Coronary artery (tissue), 2 donors: ENCODE measurements at regions not wholly inside any gene's neighbourhood (a gene's known extent, or its start where the extent isn't known, plus 50 kb on each side); places are given as distances from the start of the nearest gene placed in this dataset.

Experiments used
- DNase-seq: peaks from one replicate; pipeline ENCODE4 v3.0.0-alpha.2; 2017; ENCODE audit warnings: low spot score
- H3K27ac ChIP-seq, 2 donors: fragments of 200-600 bp; sonication (generic); one replicate each; pipeline ENCODE4 v1.5.1; 2016 to 2019
- H3K4me3 ChIP-seq: fragments of 200-600 bp; sonication (generic); 2 replicates; pipeline ENCODE4 v1.5.1; 2016; ENCODE audit warnings: mild to moderate bottlenecking, moderate library complexity
- CTCF ChIP-seq: fragments of 200-600 bp; sonication (generic); IDR thresholded peaks from one replicate; pipeline ENCODE4 v1.5.1; 2019; ENCODE audit warnings: antibody characterized with exemption

- DNase-seq, result no peak
- no peak overlapping the region for H3K27ac ChIP-seq
- TF ChIP-seq CTCF, result no peak
- no peak overlapping the region for H3K4me3 ChIP-seq
These were observed 261.1 kb upstream of the SNX7 start for GRCh38 chr1:98400446-98400845.

GRCh38 chr1:98399218-98399617, 262.3 kb upstream of the SNX7 start:
- DNase-seq, result no peak
- Histone ChIP-seq H3K27ac (no peak overlapping the region), H3K4me3 (no peak overlapping the region)
- TF ChIP-seq CTCF, result no peak

- Histone ChIP-seq H3K27ac (no peak overlapping the region), H3K4me3 (no peak overlapping the region)
- TF ChIP-seq CTCF, result no peak
- no peak for DNase-seq
These were observed 262.9 kb upstream of the SNX7 start for GRCh38 chr1:98398649-98399048.

- TF ChIP-seq CTCF, result no peak
- Histone ChIP-seq H3K27ac (no peak overlapping the region), H3K4me3 (no peak overlapping the region)
- DNase-seq, result no peak
These were observed 263.4 kb upstream of the SNX7 start for GRCh38 chr1:98398092-98398491.

- TF ChIP-seq CTCF, result no peak
- DNase-seq, result no peak
These were observed 267.8 kb upstream of the SNX7 start for GRCh38 chr1:98393719-98394118.

GRCh38 chr1:98391175-98391574, 270.3 kb upstream of the SNX7 start:
- H3K27ac ChIP-seq, result no peak overlapping the region
- no peak for DNase-seq
- TF ChIP-seq CTCF, result no peak
- H3K4me3 ChIP-seq, result no peak overlapping the region

More at GRCh38 chr1:98393719-98394118, 267.8 kb upstream of the SNX7 start:
- H3K27ac ChIP-seq, result no peak overlapping the region
- no peak overlapping the region for H3K4me3 ChIP-seq

- no peak for DNase-seq
- Histone ChIP-seq H3K27ac (no peak overlapping the region), H3K4me3 (no peak overlapping the region)
- TF ChIP-seq CTCF, result no peak
These were observed 271.7 kb upstream of the SNX7 start for GRCh38 chr1:98389809-98390208.
